ENCODE measurements at regions not wholly inside any gene's neighbourhood (a gene's known extent, or its start where the extent isn't known, plus 50 kb on each side); places are given as distances from the start of the nearest gene placed in this dataset.
A peak's percentile ranks its signal among the peaks of the same experiment; 100 is the strongest.

DNA sequence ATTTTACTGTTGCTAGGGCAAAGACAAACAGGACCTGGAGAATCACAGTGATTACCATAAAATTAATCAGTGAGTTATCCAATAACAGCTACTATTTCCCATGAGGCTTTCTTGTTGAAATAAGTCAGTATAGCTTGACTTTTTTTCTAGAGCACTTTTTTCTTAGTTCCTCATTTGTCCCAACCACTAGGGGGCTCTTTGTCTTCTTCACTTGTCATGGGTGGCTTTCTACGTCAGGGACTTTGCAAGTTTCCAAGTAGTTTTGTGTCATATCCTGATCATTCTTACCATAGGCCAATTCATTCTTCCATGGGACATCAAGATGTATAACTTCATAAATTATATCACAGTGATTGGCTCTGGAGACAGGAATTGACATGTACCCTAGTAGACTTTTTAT, 1019.6 kb upstream of the PIK3C3 start:
- TF ChIP-seq, protein P1, sequence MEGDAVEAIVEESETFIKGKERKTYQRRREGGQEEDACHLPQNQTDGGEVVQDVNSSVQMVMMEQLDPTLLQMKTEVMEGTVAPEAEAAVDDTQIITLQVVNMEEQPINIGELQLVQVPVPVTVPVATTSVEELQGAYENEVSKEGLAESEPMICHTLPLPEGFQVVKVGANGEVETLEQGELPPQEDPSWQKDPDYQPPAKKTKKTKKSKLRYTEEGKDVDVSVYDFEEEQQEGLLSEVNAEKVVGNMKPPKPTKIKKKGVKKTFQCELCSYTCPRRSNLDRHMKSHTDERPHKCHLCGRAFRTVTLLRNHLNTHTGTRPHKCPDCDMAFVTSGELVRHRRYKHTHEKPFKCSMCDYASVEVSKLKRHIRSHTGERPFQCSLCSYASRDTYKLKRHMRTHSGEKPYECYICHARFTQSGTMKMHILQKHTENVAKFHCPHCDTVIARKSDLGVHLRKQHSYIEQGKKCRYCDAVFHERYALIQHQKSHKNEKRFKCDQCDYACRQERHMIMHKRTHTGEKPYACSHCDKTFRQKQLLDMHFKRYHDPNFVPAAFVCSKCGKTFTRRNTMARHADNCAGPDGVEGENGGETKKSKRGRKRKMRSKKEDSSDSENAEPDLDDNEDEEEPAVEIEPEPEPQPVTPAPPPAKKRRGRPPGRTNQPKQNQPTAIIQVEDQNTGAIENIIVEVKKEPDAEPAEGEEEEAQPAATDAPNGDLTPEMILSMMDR (IDR thresholded peaks at IDR 0.05) = peak; percentile 38 to 56 (median 52)
- TF ChIP-seq POLR2A (IDR thresholded peaks at IDR 0.05) = no peak
